Mesendoderm (in vitro differentiated cells): ENCODE measurements at regions not wholly inside any gene's neighbourhood (a gene's known extent, or its start where the extent isn't known, plus 50 kb on each side); places are given as distances from the start of the nearest gene placed in this dataset.

Experiments
- DNase-seq: peaks from one replicate; pipeline ENCODE4 v3.0.0; 2013
- H2AK5ac ChIP-seq: 2 replicates; pipeline ENCODE4 v1.6.1; 2013; ENCODE audit warnings: low read length, inconsistent platforms
- H2BK120ac ChIP-seq: 2 replicates; pipeline ENCODE4 v1.6.1; 2013; ENCODE audit warnings: low read depth, mild to moderate bottlenecking, low read length, moderate library complexity, mixed read lengths
- H2BK15ac ChIP-seq: replicated peaks from 2 replicates; pipeline ENCODE4 v1.6.1; 2013; ENCODE audit warnings: low read depth, mild to moderate bottlenecking, moderate library complexity
- H2BK5ac ChIP-seq: 2 replicates; pipeline ENCODE4 v1.6.1; 2013; ENCODE audit warnings: low read length, inconsistent platforms
- H3K18ac ChIP-seq: 2 replicates; pipeline ENCODE4 v1.6.1; 2013; ENCODE audit warnings: mild to moderate bottlenecking, low read length, mixed read lengths
- H3K23ac ChIP-seq: one replicate; pipeline ENCODE4 v1.6.1; 2013; ENCODE audit warnings: low read length
- H3K27ac ChIP-seq: 2 replicates; pipeline ENCODE4 v1.5.1; 2013; ENCODE audit warnings: low read depth, mild to moderate bottlenecking, inconsistent platforms, low read length, moderate library complexity
- H3K27me3 ChIP-seq: 2 replicates; pipeline ENCODE4 v1.6.1; 2013; ENCODE audit warnings: low read length, control low read depth, mild to moderate bottlenecking, inconsistent platforms; ENCODE audit not compliant: insufficient read depth, poor library complexity
- H3K36me3 ChIP-seq: 2 replicates; pipeline ENCODE4 v1.6.1; 2013; ENCODE audit warnings: low read length, inconsistent platforms; ENCODE audit not compliant: control insufficient read depth, insufficient read depth
- H3K4ac ChIP-seq: one replicate; pipeline ENCODE4 v1.6.1; 2013; ENCODE audit warnings: low read depth, mild to moderate bottlenecking, low read length, moderate library complexity
- H3K4me1 ChIP-seq: 2 replicates; pipeline ENCODE4 v1.6.1; 2013; ENCODE audit warnings: low read depth, low read length, inconsistent platforms; ENCODE audit not compliant: control insufficient read depth
- H3K4me2 ChIP-seq: 2 replicates; pipeline ENCODE4 v1.6.1; 2013; ENCODE audit warnings: low read length
- H3K4me3 ChIP-seq: 2 replicates; pipeline ENCODE4 v1.5.1; 2013; ENCODE audit warnings: mild to moderate bottlenecking, low read length
- H3K56ac ChIP-seq: one replicate; pipeline ENCODE4 v1.6.1; 2013; ENCODE audit warnings: low read length
- H3K79me1 ChIP-seq: 2 replicates; pipeline ENCODE4 v1.6.1; 2013; ENCODE audit warnings: low read length, inconsistent platforms
- H3K79me2 ChIP-seq: 2 replicates; pipeline ENCODE4 v1.6.1; 2013; ENCODE audit warnings: mild to moderate bottlenecking, low read length; ENCODE audit not compliant: control insufficient read depth, insufficient read depth
- H3K9ac ChIP-seq: 2 replicates; pipeline ENCODE4 v1.6.1; 2013; ENCODE audit warnings: low read length, inconsistent platforms
- H4K5ac ChIP-seq: one replicate; pipeline ENCODE4 v1.6.1; 2013; ENCODE audit warnings: low read length
- H4K8ac ChIP-seq: one replicate; pipeline ENCODE4 v1.6.1; 2013; ENCODE audit warnings: low read depth, mild to moderate bottlenecking, control low read depth, low read length, moderate library complexity
- WGBS: extraction: QIAGEN DNeasy Blood & Tissue Kit; methylation state at CpG from one replicate; pipeline ENCODE4 v1.1.7; 2013; ENCODE audit warnings: low lambda C conversion rate, missing lambda C conversion rate; ENCODE audit not compliant: insufficient coverage; ENCODE audit errors: extremely low coverage; 5-methylcytosine and 5-hydroxymethylcytosine counted together

GRCh38 chr4:13285336-13285735, 198.8 kb downstream of the RAB28 start:
- Histone ChIP-seq H3K4ac (no peak overlapping the region), H2BK5ac (no peak overlapping the region), H3K36me3 (no peaks in the 10 kb centered on the region), H3K18ac (no peak overlapping the region), H3K79me1 (no peaks in the 10 kb centered on the region), H2BK15ac (no peak overlapping the region), H3K4me1 (no peaks in the 10 kb centered on the region), H3K4me3 (no peak overlapping the region), H4K8ac (no peak overlapping the region), H3K23ac (no peak overlapping the region), H3K4me2 (no peak overlapping the region), H3K9ac (no peak overlapping the region), H3K27me3 (no peaks in the 10 kb centered on the region), H3K27ac (no peak overlapping the region), H4K5ac (no peak overlapping the region), H3K56ac (no peak overlapping the region), H2BK120ac (no peak overlapping the region), H3K79me2 (no peaks in the 10 kb centered on the region), H2AK5ac (no peak overlapping the region)
- DNase-seq = no peak

GRCh38 chr4:13284932-13285331, 199.2 kb downstream of the RAB28 start:
- Histone ChIP-seq H3K79me1 (no peaks in the 10 kb centered on the region), H3K23ac (no peak overlapping the region), H2BK15ac (no peak overlapping the region), H3K79me2 (no peaks in the 10 kb centered on the region), H3K4me1 (no peaks in the 10 kb centered on the region), H3K9ac (no peak overlapping the region), H2AK5ac (no peak overlapping the region), H3K4me3 (no peak overlapping the region), H3K18ac (no peak overlapping the region), H2BK120ac (no peak overlapping the region), H3K4ac (no peak overlapping the region), H2BK5ac (no peak overlapping the region), H4K8ac (no peak overlapping the region), H3K4me2 (no peak overlapping the region), H3K27ac (no peak overlapping the region), H3K36me3 (no peaks in the 10 kb centered on the region), H4K5ac (no peak overlapping the region), H3K27me3 (no peaks in the 10 kb centered on the region), H3K56ac (no peak overlapping the region)
- no CpG with 5 or more reads among the region's 2 CpGs for WGBS
- DNase-seq = no peak

- Histone ChIP-seq H3K27ac (no peak overlapping the region), H3K23ac (no peak overlapping the region), H4K5ac (no peak overlapping the region), H3K36me3 (no peaks in the 10 kb centered on the region), H3K27me3 (no peaks in the 10 kb centered on the region), H2BK15ac (no peak overlapping the region), H3K4me1 (no peaks in the 10 kb centered on the region), H3K79me1 (no peaks in the 10 kb centered on the region), H2AK5ac (no peak overlapping the region), H3K4me2 (no peak overlapping the region), H3K79me2 (no peaks in the 10 kb centered on the region), H2BK120ac (no peak overlapping the region), H4K8ac (no peak overlapping the region), H3K4ac (no peak overlapping the region), H3K56ac (no peak overlapping the region), H2BK5ac (no peak overlapping the region), H3K18ac (no peak overlapping the region), H3K9ac (no peak overlapping the region), H3K4me3 (no peak overlapping the region)
- WGBS = no CpG with 5 or more reads among the region's 1 CpG
- DNase-seq = no peak
Measured at GRCh38 chr4:13276357-13276756, 207.8 kb downstream of the RAB28 start.

GRCh38 chr4:13268703-13269102, 215.4 kb downstream of the RAB28 start:
- no peak overlapping the region for H3K56ac ChIP-seq
- no peak overlapping the region for H4K8ac ChIP-seq
- H3K4me1 ChIP-seq = no peaks in the 10 kb centered on the region
- no peak overlapping the region for H3K4me3 ChIP-seq
- H3K27ac ChIP-seq = no peak overlapping the region
- H2BK15ac ChIP-seq = no peak overlapping the region
- no peak overlapping the region for H2BK120ac ChIP-seq
- no peaks in the 10 kb centered on the region for H3K79me2 ChIP-seq
- DNase-seq = no peak
- no peaks in the 10 kb centered on the region for H3K36me3 ChIP-seq
- H3K27me3 ChIP-seq = no peaks in the 10 kb centered on the region
- H3K4me2 ChIP-seq = no peak overlapping the region
- no CpG with 5 or more reads among the region's 3 CpGs for WGBS
- H2AK5ac ChIP-seq = no peak overlapping the region
- H3K4ac ChIP-seq = no peak overlapping the region
- no peak overlapping the region for H3K18ac ChIP-seq
- no peak overlapping the region for H2BK5ac ChIP-seq
- no peak overlapping the region for H3K9ac ChIP-seq
- H4K5ac ChIP-seq = no peak overlapping the region
- no peak overlapping the region for H3K23ac ChIP-seq
- no peaks in the 10 kb centered on the region for H3K79me1 ChIP-seq

GRCh38 chr4:13268165-13268564, 216.0 kb downstream of the RAB28 start:
- H3K4me2 ChIP-seq = no peak overlapping the region
- H3K18ac ChIP-seq = no peak overlapping the region
- no peak for DNase-seq
- H3K56ac ChIP-seq = no peak overlapping the region
- H2BK120ac ChIP-seq = no peak overlapping the region
- H3K36me3 ChIP-seq = no peaks in the 10 kb centered on the region
- H4K8ac ChIP-seq = no peak overlapping the region
- no peak overlapping the region for H2AK5ac ChIP-seq
- no peaks in the 10 kb centered on the region for H3K79me1 ChIP-seq
- H2BK15ac ChIP-seq = no peak overlapping the region
- H2BK5ac ChIP-seq = no peak overlapping the region
- H3K27ac ChIP-seq = no peak overlapping the region
- H3K4ac ChIP-seq = no peak overlapping the region
- no peaks in the 10 kb centered on the region for H3K27me3 ChIP-seq
- no peak overlapping the region for H4K5ac ChIP-seq
- no peak overlapping the region for H3K9ac ChIP-seq
- no peaks in the 10 kb centered on the region for H3K4me1 ChIP-seq
- no CpG with 5 or more reads among the region's 4 CpGs for WGBS
- no peaks in the 10 kb centered on the region for H3K79me2 ChIP-seq
- no peak overlapping the region for H3K23ac ChIP-seq
- H3K4me3 ChIP-seq = no peak overlapping the region

- H2BK5ac ChIP-seq = no peak overlapping the region
- H3K23ac ChIP-seq = no peak overlapping the region
- no peak overlapping the region for H3K9ac ChIP-seq
- H3K56ac ChIP-seq = no peak overlapping the region
- H3K36me3 ChIP-seq = no peaks in the 10 kb centered on the region
- no peak overlapping the region for H2BK120ac ChIP-seq
- H2AK5ac ChIP-seq = no peak overlapping the region
- no peak overlapping the region for H3K4me2 ChIP-seq
- no peaks in the 10 kb centered on the region for H3K4me1 ChIP-seq
- no peaks in the 10 kb centered on the region for H3K79me2 ChIP-seq
- no peak overlapping the region for H4K8ac ChIP-seq
- no peak overlapping the region for H3K27ac ChIP-seq
- no peak for DNase-seq
- H4K5ac ChIP-seq = no peak overlapping the region
- no CpG with 5 or more reads among the region's 2 CpGs for WGBS
- no peak overlapping the region for H2BK15ac ChIP-seq
- no peak overlapping the region for H3K4me3 ChIP-seq
- H3K27me3 ChIP-seq = no peaks in the 10 kb centered on the region
- H3K18ac ChIP-seq = no peak overlapping the region
- no peaks in the 10 kb centered on the region for H3K79me1 ChIP-seq
- H3K4ac ChIP-seq = no peak overlapping the region
Measured at GRCh38 chr4:13267091-13267490, 217.0 kb downstream of the RAB28 start.
